Astrocyte of the cerebellum (primary cell): ENCODE measurements at regions not wholly inside any gene's neighbourhood (a gene's known extent, or its start where the extent isn't known, plus 50 kb on each side); places are given as distances from the start of the nearest gene placed in this dataset.
A peak's percentile ranks its signal among the peaks of the same experiment; 100 is the strongest.

Experiments used
- DNase-seq: peaks from one replicate; pipeline ENCODE4 v3.0.0-alpha.2; 2011; ENCODE audit warnings: low read depth
- H3K4me3 ChIP-seq: 2 replicates; pipeline ENCODE4 v1.5.1; 2011; ENCODE audit warnings: mild to moderate bottlenecking, low read depth, low read length, moderate library complexity
- in situ Hi-C: cut with HindIII; loops from 2 replicates; pipeline ENCODE4 v1.10.0; 2017; ENCODE audit warnings: low sequenced_read_pairs
- TF ChIP-seq, protein P1 (sequence below): IDR thresholded peaks from 2 replicates; pipeline ENCODE4 v1.5.1; 2012; ENCODE audit warnings: low read length, low read depth, moderate library complexity, mild to moderate bottlenecking; ENCODE audit errors: missing control alignments

DNA sequence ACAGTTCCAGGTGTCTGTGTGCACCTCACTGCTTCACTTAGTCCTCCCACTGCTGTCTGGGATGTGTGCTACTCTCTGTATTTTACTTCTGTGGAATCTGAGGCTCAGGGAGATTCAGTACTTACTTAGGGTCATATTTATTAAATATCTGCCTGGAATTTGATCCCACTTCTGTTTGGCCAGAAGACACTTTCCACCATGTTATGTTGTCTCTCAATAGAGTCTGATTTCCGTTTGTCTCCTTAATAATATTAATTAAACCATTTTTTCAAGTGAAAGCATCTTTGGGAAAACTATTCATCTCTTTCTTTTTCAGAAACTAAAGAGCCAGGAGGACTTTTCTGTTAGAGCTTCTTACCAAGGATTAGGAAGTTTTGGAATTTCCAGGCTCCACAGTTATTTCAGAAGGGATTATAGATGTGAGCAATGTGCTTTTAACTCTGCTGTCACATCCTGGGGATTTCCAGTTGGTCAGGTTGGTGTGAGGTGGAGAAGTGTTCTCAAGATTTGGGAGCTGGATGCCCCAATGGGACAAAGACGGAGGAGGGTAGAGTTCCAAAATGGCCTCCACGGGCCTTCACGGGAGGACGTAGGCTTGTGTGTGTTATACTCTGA, 156.8 kb upstream of the RALGAPA2 start:
- TF ChIP-seq, protein P1, sequence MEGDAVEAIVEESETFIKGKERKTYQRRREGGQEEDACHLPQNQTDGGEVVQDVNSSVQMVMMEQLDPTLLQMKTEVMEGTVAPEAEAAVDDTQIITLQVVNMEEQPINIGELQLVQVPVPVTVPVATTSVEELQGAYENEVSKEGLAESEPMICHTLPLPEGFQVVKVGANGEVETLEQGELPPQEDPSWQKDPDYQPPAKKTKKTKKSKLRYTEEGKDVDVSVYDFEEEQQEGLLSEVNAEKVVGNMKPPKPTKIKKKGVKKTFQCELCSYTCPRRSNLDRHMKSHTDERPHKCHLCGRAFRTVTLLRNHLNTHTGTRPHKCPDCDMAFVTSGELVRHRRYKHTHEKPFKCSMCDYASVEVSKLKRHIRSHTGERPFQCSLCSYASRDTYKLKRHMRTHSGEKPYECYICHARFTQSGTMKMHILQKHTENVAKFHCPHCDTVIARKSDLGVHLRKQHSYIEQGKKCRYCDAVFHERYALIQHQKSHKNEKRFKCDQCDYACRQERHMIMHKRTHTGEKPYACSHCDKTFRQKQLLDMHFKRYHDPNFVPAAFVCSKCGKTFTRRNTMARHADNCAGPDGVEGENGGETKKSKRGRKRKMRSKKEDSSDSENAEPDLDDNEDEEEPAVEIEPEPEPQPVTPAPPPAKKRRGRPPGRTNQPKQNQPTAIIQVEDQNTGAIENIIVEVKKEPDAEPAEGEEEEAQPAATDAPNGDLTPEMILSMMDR, result no peak
- no peak for DNase-seq
- in situ Hi-C loops, result no loop called here

DNA sequence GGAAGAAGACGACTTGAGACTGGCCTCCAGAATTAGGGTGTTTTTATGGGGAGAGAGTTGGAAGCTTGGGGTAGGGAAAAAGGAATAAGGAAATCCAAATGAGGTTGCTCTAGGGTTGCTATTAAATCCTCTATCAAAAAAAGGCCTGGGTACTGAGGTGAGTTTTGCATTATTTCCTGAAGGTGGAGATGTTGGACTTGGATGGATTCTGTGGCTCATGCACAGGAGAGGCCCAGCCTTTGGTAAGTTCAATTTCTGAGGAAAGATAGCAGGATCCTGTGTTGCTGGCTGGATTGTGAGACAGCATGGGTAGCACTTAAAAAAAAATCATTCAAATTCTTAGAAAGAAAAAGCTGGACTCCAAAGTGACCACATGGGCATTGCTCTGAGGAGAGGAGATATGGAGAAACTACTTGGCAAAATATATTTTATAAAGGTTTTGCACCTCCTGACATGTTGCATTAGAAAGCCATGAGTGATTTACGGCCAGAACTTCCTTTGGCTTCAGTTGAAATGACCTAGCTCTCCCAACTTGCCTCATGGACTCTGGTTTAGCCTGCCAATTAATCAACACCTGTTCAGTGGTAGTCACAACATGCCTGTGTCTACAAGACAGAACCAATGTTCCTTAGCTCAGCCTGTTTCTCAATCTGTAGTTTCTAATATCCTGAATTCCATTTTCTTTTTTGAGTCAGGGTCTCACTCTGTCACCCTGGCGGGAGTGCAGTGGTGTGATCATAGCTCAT, 152.1 kb upstream of the RALGAPA2 start:
- in situ Hi-C loops, result loop anchor here (5.0 kb wide), 1 partner anchor 708 kb away; no protein-coding TSS in a partner anchor
- DNase-seq, result no peak
- TF ChIP-seq, protein P1, result no peak
- H3K4me3 ChIP-seq, result no peak overlapping the region

More for the DNA sequence above, 156.8 kb upstream of the RALGAPA2 start:
- H3K4me3 ChIP-seq, result no peak overlapping the region

DNA sequence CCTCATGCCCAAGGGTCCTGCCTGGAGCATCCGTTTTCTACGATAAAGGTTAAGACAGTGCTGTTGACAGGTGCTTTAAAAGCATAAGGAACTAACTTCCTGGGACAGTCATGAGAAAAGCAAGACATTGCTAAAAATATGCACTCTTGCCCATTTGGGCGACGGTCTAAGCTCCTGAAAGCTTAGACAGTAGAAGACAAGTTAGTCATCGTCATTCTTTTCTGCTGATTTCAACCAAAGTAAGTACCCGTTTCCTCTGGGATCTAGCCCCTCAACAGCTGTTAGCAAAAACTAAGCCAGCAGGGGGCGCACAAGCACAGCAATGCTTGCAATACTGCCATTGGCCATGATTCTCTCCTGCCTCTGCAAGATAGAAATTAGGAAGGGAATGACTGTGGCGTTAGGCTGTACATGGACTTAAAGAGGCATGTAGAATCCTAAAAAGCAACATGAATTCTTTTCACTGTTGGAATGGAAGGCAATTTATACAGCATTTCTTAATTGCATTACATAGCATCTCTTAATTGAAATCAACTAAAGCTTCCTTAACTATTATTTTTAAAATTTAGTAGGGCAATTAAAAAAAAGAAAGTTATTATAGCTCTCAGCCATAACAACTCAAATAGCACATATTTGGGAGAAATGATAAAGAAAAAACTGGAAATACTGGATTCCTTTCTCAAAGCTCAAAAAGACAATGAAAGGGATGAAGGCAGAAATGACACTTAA, 147.8 kb upstream of the RALGAPA2 start:
- no peak overlapping the region for H3K4me3 ChIP-seq
- in situ Hi-C loops, result loop anchor here (5.0 kb wide), 1 partner anchor 712 kb away; no protein-coding TSS in a partner anchor
- TF ChIP-seq, protein P1, result peak; percentile 90

DNA sequence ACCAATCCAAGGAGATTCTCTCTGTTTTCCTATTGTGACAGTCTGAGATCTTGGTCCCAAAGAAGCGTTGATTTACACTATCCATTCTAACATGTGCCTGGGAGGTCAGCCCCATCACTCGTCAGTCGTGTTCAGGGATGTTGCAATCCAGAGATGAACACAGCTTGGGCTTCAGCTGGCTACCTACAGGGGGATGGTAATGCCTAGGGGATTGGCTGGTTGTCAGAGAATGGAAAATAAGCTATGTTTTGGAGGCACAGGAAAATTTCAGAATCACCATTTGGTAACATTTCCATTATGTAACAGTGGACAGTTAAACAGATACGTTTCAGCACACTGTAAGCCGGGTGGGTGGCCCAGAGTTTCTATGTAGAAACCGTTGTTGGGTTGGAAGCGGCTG, 147.1 kb upstream of the RALGAPA2 start:
- no peak overlapping the region for H3K4me3 ChIP-seq
- no peak for DNase-seq
- in situ Hi-C loops, result no loop called here
- TF ChIP-seq, protein P1, result no peak

More for the DNA sequence above, 147.8 kb upstream of the RALGAPA2 start:
- DNase-seq, result peak; percentile 51

DNA sequence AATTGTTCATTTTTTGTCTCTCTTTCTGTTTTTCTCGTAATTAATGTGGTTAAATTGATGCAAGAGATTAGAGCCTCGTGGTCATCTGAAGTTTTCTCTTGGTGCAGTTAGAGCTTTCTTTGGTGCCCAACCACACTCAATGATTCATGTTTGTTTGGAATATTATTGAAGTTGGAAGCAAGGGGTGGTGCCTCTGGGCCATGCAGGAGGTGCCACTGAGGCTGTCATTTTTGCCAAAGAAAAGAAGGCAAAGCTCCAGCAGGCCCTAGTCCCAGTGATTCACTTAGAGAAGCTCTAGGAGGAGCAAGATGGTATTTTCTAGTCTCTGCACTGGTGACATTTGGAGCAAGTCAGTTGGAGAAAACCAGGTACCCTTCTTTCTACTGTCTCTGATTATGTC, 144.5 kb upstream of the RALGAPA2 start:
- in situ Hi-C loops, result no loop called here
- no peak for DNase-seq

DNA sequence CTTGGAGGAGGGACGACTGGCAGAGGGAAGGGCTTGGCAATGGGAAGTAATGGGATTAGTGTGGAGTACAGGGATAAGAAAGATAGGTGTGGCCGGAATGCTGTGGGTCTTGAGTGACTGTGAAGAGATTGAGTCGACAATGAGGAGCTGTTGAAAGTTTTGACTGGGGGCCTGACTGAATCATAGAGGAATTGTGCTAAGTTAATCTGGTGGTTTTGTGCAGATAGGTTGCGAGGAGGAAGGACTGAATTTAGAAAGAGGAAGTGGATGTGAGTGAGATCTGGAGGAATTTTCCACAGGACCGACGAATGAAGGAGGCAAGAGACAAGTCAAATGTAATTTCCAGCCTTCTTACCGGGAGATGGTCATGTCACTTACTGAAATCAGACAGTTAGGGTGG, 143.9 kb upstream of the RALGAPA2 start:
- DNase-seq, result no peak
- in situ Hi-C loops, result no loop called here
- TF ChIP-seq, protein P1, result no peak
- H3K4me3 ChIP-seq, result no peak overlapping the region

More for the DNA sequence above, 144.5 kb upstream of the RALGAPA2 start:
- TF ChIP-seq, protein P1, result no peak
- H3K4me3 ChIP-seq, result no peak overlapping the region
